NB4 (cell line): ENCODE measurements at regions not wholly inside any gene's neighbourhood (a gene's known extent, or its start where the extent isn't known, plus 50 kb on each side); places are given as distances from the start of the nearest gene placed in this dataset.

Experiments
- TF ChIP-seq, protein P1 (sequence below): IDR thresholded peaks from 2 replicates; pipeline ENCODE4 v1.6.1; 2011; ENCODE audit warnings: low read depth, low read length
- TF ChIP-seq, protein P2 (sequence below): IDR thresholded peaks from one replicate; pipeline ENCODE4 v1.5.1; 2012; ENCODE audit warnings: low read depth, low read length

DNA sequence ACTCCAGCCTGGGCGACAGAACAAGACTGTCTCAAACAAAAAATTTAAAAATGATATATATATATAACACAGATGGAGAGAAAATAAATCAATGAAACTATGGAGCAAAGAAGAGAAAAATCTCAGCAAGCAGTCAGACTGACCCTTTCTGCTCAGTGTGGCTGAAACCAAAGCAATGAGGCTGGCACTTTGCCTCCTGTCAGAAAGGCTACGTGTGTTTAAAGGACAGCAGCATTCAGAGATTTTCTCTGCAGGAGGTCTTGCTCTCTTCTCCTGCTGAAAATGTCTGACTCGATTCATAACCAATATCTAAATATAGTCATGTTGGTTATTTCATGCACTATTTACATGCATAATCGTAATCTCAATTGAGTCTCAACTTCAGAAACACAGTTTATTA is 527.0 kb upstream of the JARID2 start:
- TF ChIP-seq, protein P1, sequence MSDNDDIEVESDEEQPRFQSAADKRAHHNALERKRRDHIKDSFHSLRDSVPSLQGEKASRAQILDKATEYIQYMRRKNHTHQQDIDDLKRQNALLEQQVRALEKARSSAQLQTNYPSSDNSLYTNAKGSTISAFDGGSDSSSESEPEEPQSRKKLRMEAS, result no peak
- TF ChIP-seq, protein P2, sequence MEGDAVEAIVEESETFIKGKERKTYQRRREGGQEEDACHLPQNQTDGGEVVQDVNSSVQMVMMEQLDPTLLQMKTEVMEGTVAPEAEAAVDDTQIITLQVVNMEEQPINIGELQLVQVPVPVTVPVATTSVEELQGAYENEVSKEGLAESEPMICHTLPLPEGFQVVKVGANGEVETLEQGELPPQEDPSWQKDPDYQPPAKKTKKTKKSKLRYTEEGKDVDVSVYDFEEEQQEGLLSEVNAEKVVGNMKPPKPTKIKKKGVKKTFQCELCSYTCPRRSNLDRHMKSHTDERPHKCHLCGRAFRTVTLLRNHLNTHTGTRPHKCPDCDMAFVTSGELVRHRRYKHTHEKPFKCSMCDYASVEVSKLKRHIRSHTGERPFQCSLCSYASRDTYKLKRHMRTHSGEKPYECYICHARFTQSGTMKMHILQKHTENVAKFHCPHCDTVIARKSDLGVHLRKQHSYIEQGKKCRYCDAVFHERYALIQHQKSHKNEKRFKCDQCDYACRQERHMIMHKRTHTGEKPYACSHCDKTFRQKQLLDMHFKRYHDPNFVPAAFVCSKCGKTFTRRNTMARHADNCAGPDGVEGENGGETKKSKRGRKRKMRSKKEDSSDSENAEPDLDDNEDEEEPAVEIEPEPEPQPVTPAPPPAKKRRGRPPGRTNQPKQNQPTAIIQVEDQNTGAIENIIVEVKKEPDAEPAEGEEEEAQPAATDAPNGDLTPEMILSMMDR, result no peak
